IMR-90 (cell line): ENCODE measurements at regions not wholly inside any gene's neighbourhood (a gene's known extent, or its start where the extent isn't known, plus 50 kb on each side); places are given as distances from the start of the nearest gene placed in this dataset.

Source experiments
- ATAC-seq: fragments of 200-7000 bp; cut with Tn5 transposase; 2 replicates; pipeline ENCODE4 v1.9.1; 2020; ENCODE audit warnings: low read depth, mild to moderate bottlenecking, moderate library complexity
- BruUV-seq: library from RNA; stranded (reverse); fragments of 400-500 nt; replicated peaks from 2 replicates; lab custom pipeline; 2021; lab: Mats Ljungman, UMichigan
- CTCF ChIA-PET: fragments of 300-600 bp; formaldehyde crosslinking; extraction: SDS; loops from one replicate; lab custom pipeline; 2021; ENCODE audit warnings: antibody characterized with exemption; lab: Yijun Ruan, JAX
- POLR2A ChIA-PET: fragments of 300-600 bp; sonication (Branson Sonifier 250); formaldehyde crosslinking; loops from one replicate; lab custom pipeline; 2022; ENCODE audit warnings: antibody characterized with exemption; ENCODE audit not compliant: unreplicated experiment; lab: Charles Lee
- DNase-seq: peaks from one replicate; pipeline ENCODE4 v3.0.0; 2013
- H2AFZ ChIP-seq: replicated peaks from 2 replicates; pipeline ENCODE3; 2013; ENCODE audit warnings: low read length, mild to moderate bottlenecking; ENCODE audit not compliant: poor library complexity
- H2AK5ac ChIP-seq: 2 replicates; pipeline ENCODE4 v1.6.1; 2013; ENCODE audit warnings: low read depth, low read length, inconsistent platforms
- H2AK9ac ChIP-seq: replicated peaks from 2 replicates; pipeline ENCODE3; 2013; ENCODE audit warnings: mild to moderate bottlenecking, low read depth, low read length, moderate library complexity; ENCODE audit not compliant: poor library complexity
- H2BK120ac ChIP-seq: 2 replicates; pipeline ENCODE4 v1.6.1; 2013; ENCODE audit warnings: low read depth, low read length, inconsistent platforms
- H2BK15ac ChIP-seq: 3 replicates; pipeline ENCODE4 v1.6.1; 2013; ENCODE audit warnings: low read depth, low read length, inconsistent platforms
- H2BK20ac ChIP-seq: 2 replicates; pipeline ENCODE4 v1.6.1; 2013; ENCODE audit warnings: low read depth, mild to moderate bottlenecking, inconsistent platforms, low read length, moderate library complexity
- H2BK5ac ChIP-seq: 2 replicates; pipeline ENCODE4 v1.6.1; 2013; ENCODE audit warnings: mild to moderate bottlenecking, low read depth, low read length, inconsistent platforms; ENCODE audit not compliant: poor library complexity, severe bottlenecking
- H3K14ac ChIP-seq: replicated peaks from 2 replicates; pipeline ENCODE4 v1.6.1; 2013; ENCODE audit warnings: low read depth, low read length, inconsistent platforms
- H3K18ac ChIP-seq: 2 replicates; pipeline ENCODE4 v1.6.1; 2013; ENCODE audit warnings: low read depth, low read length, control low read depth
- H3K23ac ChIP-seq: 2 replicates; pipeline ENCODE4 v1.6.1; 2013; ENCODE audit warnings: low read depth, low read length, inconsistent platforms
- H3K27ac ChIP-seq: 2 replicates; pipeline ENCODE4 v1.5.1; 2013; ENCODE audit warnings: mild to moderate bottlenecking, control low read depth, low read length; ENCODE audit not compliant: insufficient read depth
- H3K27me3 ChIP-seq: 2 replicates; pipeline ENCODE4 v1.6.1; 2013; ENCODE audit warnings: low read length; ENCODE audit not compliant: control insufficient read depth, insufficient read depth
- H3K36me3 ChIP-seq: 2 replicates; pipeline ENCODE4 v1.6.1; 2013; ENCODE audit warnings: low read length, mixed read lengths; ENCODE audit not compliant: control insufficient read depth, insufficient read depth
- H3K4ac ChIP-seq: 2 replicates; pipeline ENCODE4 v1.6.1; 2013; ENCODE audit warnings: low read depth, low read length, inconsistent platforms
- H3K4me1 ChIP-seq: 2 replicates; pipeline ENCODE4 v1.6.1; 2013; ENCODE audit warnings: low read length, mixed read lengths; ENCODE audit not compliant: control insufficient read depth, insufficient read depth
- H3K4me2 ChIP-seq: 2 replicates; pipeline ENCODE4 v1.6.1; 2013; ENCODE audit warnings: low read depth, mild to moderate bottlenecking, control low read depth, low read length, moderate library complexity
- H3K4me3 ChIP-seq: 2 replicates; pipeline ENCODE4 v1.5.1; 2013; ENCODE audit warnings: low read depth, mild to moderate bottlenecking, control low read depth, low read length, moderate library complexity; ENCODE audit not compliant: insufficient read depth
- H3K56ac ChIP-seq: 2 replicates; pipeline ENCODE4 v1.6.1; 2013; ENCODE audit warnings: low read length, inconsistent platforms; ENCODE audit not compliant: insufficient read depth; ENCODE audit errors: extremely low read depth
- H3K79me1 ChIP-seq, 2 experiments: 2 replicates each; pipeline ENCODE4 v1.6.1; 2013; ENCODE audit warnings: low read length in 2 of 2, inconsistent platforms in 1 of 2, low read depth in 1 of 2
- H3K9ac ChIP-seq: 2 replicates; pipeline ENCODE4 v1.6.1; 2013; ENCODE audit warnings: low read depth, low read length, control low read depth
- H3K9me1 ChIP-seq: 2 replicates; pipeline ENCODE4 v1.6.1; 2013; ENCODE audit warnings: low read length, inconsistent platforms; ENCODE audit not compliant: insufficient read depth
- H3K9me3 ChIP-seq: 2 replicates; pipeline ENCODE4 v1.6.1; 2013; ENCODE audit warnings: low read length; ENCODE audit not compliant: control insufficient read depth, insufficient read depth
- H4K20me1 ChIP-seq: 2 replicates; pipeline ENCODE4 v1.6.1; 2013; ENCODE audit warnings: low read length, inconsistent platforms; ENCODE audit not compliant: insufficient read depth
- H4K5ac ChIP-seq: 2 replicates; pipeline ENCODE4 v1.6.1; 2013; ENCODE audit warnings: mild to moderate bottlenecking, low read depth, low read length, control low read depth
- H4K8ac ChIP-seq, 2 experiments: 2 replicates each; pipeline ENCODE4 v1.6.1; 2013; ENCODE audit warnings: low read depth in 2 of 2, low read length in 2 of 2, control low read depth in 1 of 2, inconsistent platforms in 1 of 2
- H4K91ac ChIP-seq: 2 replicates; pipeline ENCODE4 v1.6.1; 2013; ENCODE audit warnings: low read depth, low read length, inconsistent platforms; ENCODE audit not compliant: insufficient read depth
- CEBPB ChIP-seq: IDR thresholded peaks from 2 replicates; pipeline ENCODE4 v1.6.1; 2012; ENCODE audit warnings: low read depth, low read length, improper control_type of control experiment
- MXI1 ChIP-seq: IDR thresholded peaks from 2 replicates; pipeline ENCODE4 v1.6.1; 2012; ENCODE audit warnings: low read depth, mild to moderate bottlenecking, low read length, moderate library complexity, borderline replicate concordance
- NFE2L2 ChIP-seq: fragments of 150-350 bp; IDR thresholded peaks from 2 replicates; pipeline ENCODE4 v1.6.1; 2016; ENCODE audit warnings: low read depth, mild to moderate bottlenecking, low read length
- RCOR1 ChIP-seq: IDR thresholded peaks from 2 replicates; pipeline ENCODE4 v1.6.1; 2012; ENCODE audit warnings: mild to moderate bottlenecking, low read length, improper control_type of control experiment; ENCODE audit not compliant: insufficient replicate concordance
- USF2 ChIP-seq: fragments of 150-350 bp; IDR thresholded peaks from 2 replicates; pipeline ENCODE4 v1.6.1; 2017; ENCODE audit warnings: mild to moderate bottlenecking, antibody characterized with exemption, low read length, low read depth
- WGBS, 2 experiments: methylation state at CpG; one replicate each; pipeline versions ENCODE4 v1.1.5 to v1.1.7; 2013; ENCODE audit warnings: missing lambda C conversion rate in 2 of 2; ENCODE audit not compliant: insufficient read length in 1 of 2; ENCODE audit errors: extremely low coverage in 2 of 2; 5-methylcytosine and 5-hydroxymethylcytosine counted together
- dilution Hi-C: fragments of 300-500 bp; cut with HindIII; formaldehyde crosslinking; loops from one replicate; pipeline ENCODE4 v1.14.3; 2018; ENCODE audit warnings: low sequenced_read_pairs; ENCODE audit not compliant: unreplicated experiment
- in situ Hi-C: fragments of 300-500 bp; cut with MboI; formaldehyde crosslinking; loops from 3 replicates; pipeline ENCODE4 v1.14.3; 2019; ENCODE audit warnings: low sequenced_read_pairs, inconsistent platforms, mixed read lengths
- intact Hi-C: fragments of 100-400 bp; cut with micrococcal nuclease; formaldehyde crosslinking; loops from 2 replicates; pipeline ENCODE4 v1.10.0; 2022

DNA sequence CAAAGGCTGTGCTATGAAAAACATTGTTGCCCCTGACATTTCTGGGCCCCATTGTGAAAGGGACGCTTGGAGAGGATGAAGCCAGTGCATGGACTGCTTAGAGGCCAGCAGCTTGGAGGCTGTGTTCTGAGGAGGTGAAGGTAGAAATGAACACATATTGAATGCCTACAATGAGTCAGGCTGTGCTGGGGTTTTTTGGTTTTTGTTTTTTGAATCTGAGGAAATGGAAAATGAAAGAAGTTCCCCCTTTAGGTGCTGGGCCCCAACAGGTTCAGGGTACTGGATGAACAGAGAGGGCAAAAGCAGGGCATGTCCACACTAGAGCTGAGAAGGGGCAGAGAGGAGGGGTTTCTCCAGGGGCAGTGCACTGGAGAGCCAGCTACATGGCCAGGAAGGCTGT, 166.1 kb upstream of the API5 start:
- Histone ChIP-seq H4K91ac (no peak overlapping the region), H2BK20ac (no peak overlapping the region), H4K20me1 (no peaks in the 10 kb centered on the region), H3K23ac (no peak overlapping the region), H2AK9ac (no peak overlapping the region), H2AFZ (no peak overlapping the region), H4K5ac (no peak overlapping the region), H2BK15ac (no peak overlapping the region), H4K8ac (no peak overlapping the region), H3K27me3 (no peaks in the 10 kb centered on the region), H3K4me3 (no peak overlapping the region), H3K9me1 (no peaks in the 10 kb centered on the region), H3K27ac (no peak overlapping the region), H3K9ac (no peak overlapping the region), H3K56ac (no peak overlapping the region), H2BK5ac (no peak overlapping the region), H3K4ac (no peak overlapping the region), H3K79me1 (no peaks in the 10 kb centered on the region), H3K4me2 (no peak overlapping the region), H3K18ac (no peak overlapping the region), H3K4me1 (no peaks in the 10 kb centered on the region), H3K9me3 (peaks cover 8% of the 10 kb centered on the region; the same call in 1 of the 2 replicates), H3K14ac (no peak overlapping the region), H2AK5ac (no peak overlapping the region), H3K36me3 (no peaks in the 10 kb centered on the region), H2BK120ac (no peak overlapping the region)
- intact Hi-C loops = no loop called here
- dilution Hi-C loops = no loop called here
- ChIA-PET CTCF (no interaction called here), POLR2A (no interaction called here)
- no CpG with 5 or more reads among the region's 1 CpG for WGBS, 2 experiments
- no TSS peak for BruUV-seq
- DNase-seq (no peak), ATAC-seq (no peak)
- in situ Hi-C loops = no loop called here
- no peak for TF ChIP-seq USF2
- no peak for TF ChIP-seq MXI1
- TF ChIP-seq NFE2L2 = no peak
- no peak for TF ChIP-seq RCOR1
- no peak for TF ChIP-seq CEBPB
